Femur (tissue), 1 donor: ENCODE measurements at regions not wholly inside any gene's neighbourhood (a gene's known extent, or its start where the extent isn't known, plus 50 kb on each side); places are given as distances from the start of the nearest gene placed in this dataset.
"Not testable (repeated sequence)": the region's sequence is repeated elsewhere in the genome, so short reads cannot be mapped to it uniquely, and the experiment has no call there.

ENCODE experiments used
- DNase-seq: peaks from one replicate; pipeline ENCODE4 v3.0.0-alpha.2; 2017

- not testable (repeated sequence) for DNase-seq
Measured at GRCh38 chr5:145652700-145653099, 182.4 kb downstream of the PRELID2 start.

GRCh38 chr5:145647137-145647536 is 188.0 kb downstream of the PRELID2 start:
- DNase-seq: peak; percentile 42

GRCh38 chr5:145643214-145643613 is 191.9 kb downstream of the PRELID2 start:
- not testable (repeated sequence) for DNase-seq

- no peak for DNase-seq
Measured at GRCh38 chr5:145637396-145637795, 197.7 kb downstream of the PRELID2 start.

- DNase-seq: no peak
Measured at GRCh38 chr5:145636371-145636770, 198.8 kb downstream of the PRELID2 start.

GRCh38 chr5:145633474-145633873 is 201.7 kb downstream of the PRELID2 start:
- DNase-seq: no peak

- DNase-seq: no peak
Measured at GRCh38 chr5:145632701-145633100, 202.4 kb downstream of the PRELID2 start.

GRCh38 chr5:145629047-145629446 is 206.1 kb downstream of the PRELID2 start:
- DNase-seq: no peak

- no peak for DNase-seq
Measured at GRCh38 chr5:145628525-145628924, 206.6 kb downstream of the PRELID2 start.

GRCh38 chr5:145619806-145620310 is 215.3 kb downstream of the PRELID2 start:
- DNase-seq: no peak

GRCh38 chr5:145616739-145617138 is 218.4 kb downstream of the PRELID2 start:
- not testable (repeated sequence) for DNase-seq

GRCh38 chr5:145598983-145599382 is 236.2 kb downstream of the PRELID2 start:
- DNase-seq: no peak

- no peak for DNase-seq
Measured at GRCh38 chr5:145598184-145598583, 237.0 kb downstream of the PRELID2 start.

- no peak for DNase-seq
Measured at GRCh38 chr5:145591578-145591977, 243.6 kb downstream of the PRELID2 start.

GRCh38 chr5:145589063-145589462 is 246.1 kb downstream of the PRELID2 start:
- DNase-seq: no peak

GRCh38 chr5:145588558-145588957 is 246.6 kb downstream of the PRELID2 start:
- no peak for DNase-seq

GRCh38 chr5:145588113-145588512 is 247.0 kb downstream of the PRELID2 start:
- no peak for DNase-seq

GRCh38 chr5:145587710-145588109 is 247.4 kb downstream of the PRELID2 start:
- no peak for DNase-seq

- no peak for DNase-seq
Measured at GRCh38 chr5:145587308-145587672, 247.9 kb downstream of the PRELID2 start.

GRCh38 chr5:145586661-145587307 is 248.4 kb downstream of the PRELID2 start:
- no peak for DNase-seq

GRCh38 chr5:145585443-145586148 is 249.5 kb downstream of the PRELID2 start:
- DNase-seq: no peak

GRCh38 chr5:145579301-145579700 is 255.8 kb downstream of the PRELID2 start:
- DNase-seq: no peak

- DNase-seq: no peak
Measured at GRCh38 chr5:145574889-145575573, 260.1 kb downstream of the PRELID2 start.

GRCh38 chr5:145568581-145568980 is 266.6 kb downstream of the PRELID2 start:
- DNase-seq: no peak
